Activated CD4-positive, alpha-beta T cell treated with anti-CD3 and anti-CD28 coated beads, Interleukin-10, Interleukin-2, amounts not matched to agents 100 ng/mL and 50 ng/mL, durations not matched to agents 16 hours and 8 hours (primary cell): ENCODE measurements at regions not wholly inside any gene's neighbourhood (a gene's known extent, or its start where the extent isn't known, plus 50 kb on each side); places are given as distances from the start of the nearest gene placed in this dataset.
A peak's percentile ranks its signal among the peaks of the same experiment; 100 is the strongest.

Experiments used
- DNase-seq: peaks from one replicate; pipeline ENCODE4 v3.0.0-alpha.2; 2020

- no peak for DNase-seq
These were observed 58.6 kb downstream of the LIG4 start for GRCh38 chr13:108156749-108157148.

DNA sequence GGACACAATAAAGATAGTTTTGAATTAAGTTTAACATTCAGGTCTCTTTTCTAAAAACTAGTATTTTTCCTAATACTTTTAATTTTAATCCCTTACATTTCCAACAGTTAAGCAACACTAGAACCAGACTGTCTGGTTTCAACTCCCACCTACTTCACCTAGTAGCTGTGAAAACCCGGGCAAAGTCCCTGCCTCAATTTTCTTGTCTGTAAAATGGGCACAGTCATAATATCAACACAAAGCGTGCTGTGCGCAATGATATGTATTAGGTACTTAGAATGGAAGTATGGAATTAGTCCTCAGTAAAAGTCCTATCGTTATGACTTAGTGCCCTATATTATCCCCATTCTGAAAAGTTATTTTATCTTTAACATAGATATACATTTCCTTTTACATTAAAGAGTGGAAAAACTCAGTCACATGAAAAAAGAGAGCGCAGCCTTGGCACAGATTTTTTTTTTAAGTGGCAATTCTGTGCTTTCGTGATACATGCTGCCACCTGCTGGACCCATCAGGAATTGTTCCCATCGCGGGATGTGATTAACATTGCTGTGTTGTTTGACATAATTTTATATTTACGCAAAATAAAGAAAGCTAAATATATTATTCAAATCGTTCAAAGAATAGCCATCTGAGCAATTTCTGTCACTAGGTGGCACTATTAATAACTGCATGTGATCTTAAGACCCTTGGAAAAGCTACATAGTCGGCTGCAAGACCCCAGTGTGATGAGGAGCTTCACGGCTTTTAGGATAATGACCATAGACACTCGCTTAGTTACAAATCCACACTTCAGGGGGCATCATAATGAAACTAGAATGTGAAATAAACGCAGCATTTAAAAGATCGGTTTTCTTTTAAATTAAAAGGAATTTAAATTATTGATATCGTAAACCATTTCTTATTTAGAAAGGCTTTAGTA lies 59.9 kb downstream of the LIG4 start:
- DNase-seq: peak; percentile 46

GRCh38 chr13:108154421-108154858 lies 60.9 kb downstream of the LIG4 start:
- no peak for DNase-seq

DNA sequence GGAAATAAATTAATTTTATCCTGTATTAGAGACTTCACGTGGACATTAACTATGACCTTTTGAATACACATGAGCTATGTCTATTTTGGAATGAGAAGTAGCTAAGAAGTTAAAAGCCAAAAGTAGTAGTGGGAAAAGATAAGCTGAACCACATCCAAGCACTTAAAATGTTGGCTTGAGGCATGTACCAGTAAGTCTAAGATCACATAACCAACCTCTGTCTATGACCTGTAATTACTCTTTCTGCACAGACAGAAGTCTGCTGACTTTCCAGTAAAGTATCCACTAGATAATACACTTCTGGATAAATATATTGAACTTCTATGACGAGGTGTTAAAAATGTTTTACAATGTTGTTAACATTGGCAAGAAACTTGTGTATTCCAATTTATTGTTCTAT lies 68.7 kb downstream of the LIG4 start:
- DNase-seq: no peak

DNA sequence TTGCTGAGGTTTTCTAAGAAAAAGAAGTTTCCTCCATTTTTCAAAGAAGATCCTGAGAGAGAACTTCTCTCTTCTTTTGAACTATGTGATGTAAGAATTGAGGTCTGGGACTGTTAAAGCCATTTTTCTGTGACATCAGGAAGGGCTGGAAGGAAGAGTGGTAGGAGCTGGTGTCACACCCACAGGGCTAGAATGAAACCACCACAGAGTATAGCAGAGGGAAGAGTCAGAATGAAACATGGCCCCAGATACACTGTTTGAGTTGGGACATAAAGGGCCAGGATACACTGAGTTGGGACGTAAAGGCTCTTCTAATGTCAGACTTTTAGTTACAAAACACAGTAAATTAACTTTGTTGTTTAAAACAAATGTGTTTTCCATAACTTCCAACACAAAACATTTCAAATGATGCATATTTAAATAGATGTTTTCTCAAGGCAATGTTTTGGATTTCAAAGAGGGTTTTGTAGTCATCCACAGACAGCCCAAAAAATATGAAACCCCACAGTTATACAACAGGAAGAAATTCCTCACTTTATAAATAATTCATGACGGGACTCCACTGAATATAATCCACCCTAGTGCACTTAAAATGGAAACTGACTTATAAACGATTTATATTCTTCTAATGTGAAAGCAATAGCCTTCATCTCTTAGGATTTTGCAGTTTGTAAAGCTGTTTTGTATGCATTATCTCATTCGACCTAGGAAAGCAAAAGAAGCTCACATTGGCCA lies 72.5 kb downstream of the LIG4 start:
- DNase-seq: no peak

DNA sequence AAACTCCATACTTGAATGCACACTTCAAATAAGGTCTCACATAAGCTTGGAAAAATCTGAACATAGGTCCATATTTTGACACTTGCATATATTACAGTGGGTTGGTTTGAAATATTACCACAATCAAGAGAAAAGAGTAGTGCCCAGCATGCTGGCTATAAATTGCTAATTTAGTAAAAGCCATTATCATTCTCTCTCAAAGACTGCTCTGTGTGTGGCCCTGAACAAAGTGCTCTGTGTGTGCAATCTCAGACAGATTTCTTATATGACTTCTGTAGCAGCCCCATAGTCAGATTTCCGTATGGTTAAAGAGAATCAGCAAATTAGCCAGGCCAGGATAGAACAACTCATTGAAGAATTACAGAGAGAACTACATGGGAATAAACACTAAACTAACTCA lies 78.2 kb downstream of the LIG4 start:
- no peak for DNase-seq

- DNase-seq: no peak
These were observed 87.9 kb downstream of the LIG4 start for GRCh38 chr13:108127406-108127805.

- DNase-seq: no peak
These were observed 89.3 kb downstream of the LIG4 start for GRCh38 chr13:108126056-108126455.

GRCh38 chr13:108121406-108121805 lies 93.9 kb downstream of the LIG4 start:
- DNase-seq: no peak

- no peak for DNase-seq
These were observed 94.5 kb downstream of the LIG4 start for GRCh38 chr13:108120856-108121255.

- DNase-seq: no peak
These were observed 95.0 kb downstream of the LIG4 start for GRCh38 chr13:108120302-108120701.

DNA sequence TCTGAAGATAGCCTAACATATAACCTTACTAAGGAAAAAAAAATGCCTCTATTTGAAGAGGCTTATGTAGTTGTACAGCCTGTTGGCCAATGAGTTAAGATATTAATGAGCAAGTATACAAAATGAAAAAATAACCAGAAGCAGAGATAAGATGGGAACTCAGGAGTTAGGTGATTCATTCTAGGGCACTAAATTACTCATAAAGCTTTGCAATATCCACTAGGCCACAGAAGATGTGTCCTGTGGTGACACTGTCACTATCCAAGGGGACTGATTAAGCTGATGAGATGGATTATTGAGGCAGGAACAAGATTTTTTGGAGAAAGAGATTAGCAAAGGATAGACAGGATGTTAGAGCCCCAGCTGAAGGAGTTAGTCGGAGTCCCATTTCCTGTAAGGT lies 99.6 kb downstream of the LIG4 start:
- DNase-seq: no peak

DNA sequence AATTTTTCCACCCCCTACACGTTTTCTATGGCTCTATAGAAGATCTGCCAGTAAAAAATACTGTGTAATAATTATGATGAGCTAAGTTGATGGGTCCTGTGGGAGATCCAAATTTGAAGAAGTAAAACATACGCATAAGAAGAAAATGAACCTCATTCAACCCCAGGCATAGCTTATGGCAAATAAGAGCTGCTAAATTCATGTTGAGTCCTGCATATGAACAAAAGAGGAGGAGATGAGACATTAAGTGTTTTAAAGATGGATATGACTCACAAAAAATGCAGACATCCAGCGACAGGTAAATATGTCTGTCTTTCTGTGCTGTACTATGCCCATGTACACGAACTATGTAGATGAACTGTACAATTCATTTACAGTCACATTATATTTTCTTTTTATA lies 101.9 kb downstream of the LIG4 start:
- DNase-seq: no peak

DNA sequence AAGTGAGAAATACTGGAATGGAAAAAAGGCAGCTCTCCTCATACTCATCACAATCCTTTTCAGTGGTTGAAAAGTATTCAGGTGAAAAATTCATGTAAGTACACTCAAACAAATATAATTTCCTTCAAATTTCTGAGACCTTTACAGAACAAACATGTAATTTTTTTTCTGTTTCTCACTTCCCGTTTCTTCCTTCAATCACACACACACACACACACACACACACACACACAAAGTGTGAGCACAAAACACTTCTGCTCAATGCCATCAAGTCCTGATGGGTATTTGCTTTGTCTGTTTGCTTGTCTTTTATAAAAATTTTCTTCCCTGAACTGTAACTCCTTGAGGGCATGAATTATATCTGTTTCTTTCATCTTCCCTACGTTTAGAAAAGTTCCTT lies 110.6 kb downstream of the LIG4 start:
- DNase-seq: no peak

GRCh38 chr13:108102771-108103170 lies 112.6 kb downstream of the LIG4 start:
- no peak for DNase-seq

DNA sequence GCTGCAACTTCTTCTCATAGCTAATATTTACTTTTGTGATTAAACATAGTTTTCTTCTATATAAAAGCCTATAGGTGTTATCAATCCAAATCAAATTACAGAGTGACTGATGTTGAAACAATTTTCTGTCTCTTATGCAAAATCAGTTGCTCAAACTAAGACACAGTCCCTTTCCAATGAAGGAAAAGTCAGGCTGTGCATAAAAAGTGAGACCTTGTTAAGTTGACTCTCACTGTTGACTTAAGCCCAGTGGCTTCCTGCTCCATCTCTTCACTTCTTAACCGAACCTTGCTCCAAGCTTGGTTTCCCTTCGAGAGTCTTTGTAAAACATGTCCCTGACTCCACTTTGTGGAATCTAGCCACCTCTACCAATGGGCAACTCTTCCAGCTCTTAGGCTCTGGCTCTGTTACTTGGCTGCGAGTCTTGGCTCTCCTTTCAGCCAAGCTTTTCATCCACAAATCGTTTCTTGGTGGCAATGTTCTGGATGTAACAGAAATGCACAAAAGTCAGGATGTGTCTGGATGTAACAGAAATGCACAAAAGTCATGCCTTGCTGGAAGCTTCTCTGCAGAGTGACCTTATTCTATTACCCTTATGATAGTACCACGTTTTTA lies 118.9 kb downstream of the LIG4 start:
- no peak for DNase-seq

GRCh38 chr13:108095036-108095435 lies 120.3 kb downstream of the LIG4 start:
- no peak for DNase-seq

GRCh38 chr13:108093616-108094015 lies 121.7 kb downstream of the LIG4 start:
- no peak for DNase-seq

- DNase-seq: no peak
These were observed 127.5 kb downstream of the LIG4 start for GRCh38 chr13:108087810-108088209.

DNA sequence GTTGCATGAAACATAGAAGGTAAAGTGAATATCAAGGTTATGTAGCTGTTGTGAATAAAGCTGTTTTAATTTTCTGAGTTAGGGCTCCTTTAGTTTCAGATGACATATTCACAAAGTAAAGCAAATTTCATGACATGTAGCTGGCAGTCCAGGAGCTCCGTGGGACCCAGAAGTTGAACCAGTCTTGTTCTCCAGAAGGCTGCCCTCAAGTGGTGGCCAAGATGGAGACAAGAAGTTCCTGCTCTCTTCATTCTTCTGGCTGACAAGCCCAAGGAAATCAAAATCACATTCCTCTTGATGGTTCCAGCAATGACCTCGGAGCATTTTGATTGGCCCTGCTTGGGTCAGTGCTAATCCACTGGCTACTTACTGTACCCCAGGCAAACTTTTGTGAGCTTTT lies 128.7 kb downstream of the LIG4 start:
- DNase-seq: no peak

- no peak for DNase-seq
These were observed 130.5 kb downstream of the LIG4 start for GRCh38 chr13:108084840-108085239.

DNA sequence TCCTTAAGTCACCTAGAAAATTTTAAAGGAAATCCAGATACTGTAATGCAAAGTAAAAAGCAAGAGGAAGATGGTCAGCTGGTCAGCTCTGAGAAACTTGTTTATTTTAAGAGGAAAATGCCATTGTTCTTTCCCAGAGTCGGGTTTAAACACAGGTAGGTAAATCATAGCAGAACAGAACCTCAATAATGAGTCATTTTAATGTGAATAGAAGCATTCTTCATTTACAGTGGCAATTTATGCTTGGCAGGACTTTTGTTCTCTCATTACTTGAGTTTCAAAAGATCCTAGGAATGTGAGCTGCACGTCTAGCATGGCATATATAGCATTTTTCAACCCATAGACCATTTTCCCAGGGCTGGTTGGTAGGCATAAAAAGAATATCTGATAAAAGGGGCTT lies 132.3 kb downstream of the LIG4 start:
- no peak for DNase-seq

GRCh38 chr13:108082481-108082880 lies 132.9 kb downstream of the LIG4 start:
- no peak for DNase-seq

DNA sequence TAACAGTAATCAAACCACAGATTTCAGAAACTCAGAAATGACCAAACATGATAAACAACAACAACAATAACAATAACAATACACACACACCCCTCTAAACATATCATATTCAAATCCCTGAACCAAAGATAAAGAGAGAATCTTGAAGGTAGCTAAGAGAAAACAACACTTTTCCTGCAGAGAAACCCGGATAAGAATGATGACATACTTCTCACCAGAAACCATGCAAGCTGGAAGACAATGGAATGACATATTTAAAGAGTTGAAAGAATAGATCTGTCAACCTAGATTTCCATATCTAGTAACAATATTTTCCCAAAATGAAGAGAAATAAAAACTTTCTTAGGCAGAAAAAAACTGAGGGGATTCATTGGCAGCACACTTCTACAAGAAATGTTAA lies 138.1 kb downstream of the LIG4 start:
- no peak for DNase-seq
